Mesodermal cell (in vitro differentiated cells): ENCODE measurements at regions not wholly inside any gene's neighbourhood (a gene's known extent, or its start where the extent isn't known, plus 50 kb on each side); places are given as distances from the start of the nearest gene placed in this dataset.

Experiments used
- H3K27ac ChIP-seq: 2 replicates; pipeline ENCODE4 v1.7.0; 2013; ENCODE audit warnings: mild to moderate bottlenecking, low read depth, low read length, moderate library complexity; ENCODE audit not compliant: severe bottlenecking
- H3K36me3 ChIP-seq: 2 replicates; pipeline ENCODE4 v1.7.1; 2013; ENCODE audit warnings: mild to moderate bottlenecking, low read length, moderate library complexity; ENCODE audit not compliant: control insufficient read depth, insufficient read depth
- H3K4me1 ChIP-seq: one replicate; pipeline ENCODE4 v1.7.1; 2013; ENCODE audit warnings: mild to moderate bottlenecking, low read length; ENCODE audit not compliant: insufficient read depth, control insufficient read depth, poor library complexity, severe bottlenecking
- H3K4me3 ChIP-seq: 2 replicates; pipeline ENCODE4 v1.7.0; 2013; ENCODE audit warnings: low read length, control low read depth, mild to moderate bottlenecking; ENCODE audit not compliant: insufficient read depth, poor library complexity, severe bottlenecking; ENCODE audit errors: extremely low read depth
- H3K9me3 ChIP-seq: 2 replicates; pipeline ENCODE4 v1.7.1; 2013; ENCODE audit warnings: mild to moderate bottlenecking, low read length, moderate library complexity; ENCODE audit not compliant: control insufficient read depth
- WGBS, 2 experiments: methylation state at CpG; one replicate each; pipeline ENCODE4 v1.1.5; 2013; ENCODE audit warnings: missing lambda C conversion rate in 2 of 2; ENCODE audit not compliant: insufficient coverage in 2 of 2; 5-methylcytosine and 5-hydroxymethylcytosine counted together

DNA sequence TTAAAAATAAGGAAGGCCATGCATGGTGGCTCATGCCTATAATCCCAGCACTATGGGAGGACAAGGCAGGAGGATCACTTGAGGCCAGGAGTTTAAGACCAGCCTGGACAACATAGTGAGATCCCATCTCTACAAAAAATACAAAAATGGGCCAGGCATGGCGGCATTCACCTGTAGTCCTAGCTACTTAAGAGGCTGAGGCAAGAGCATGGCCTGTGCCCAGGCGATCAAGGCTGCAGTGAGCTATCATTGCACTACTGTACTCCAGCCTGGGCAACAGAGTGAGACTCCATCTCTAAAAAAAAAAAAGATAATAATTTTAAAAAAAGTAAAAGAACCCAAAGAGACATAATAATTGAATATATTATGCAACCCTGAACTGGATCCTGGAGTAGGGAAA is 83.6 kb upstream of the ZNF423 start:
- no CpG with 5 or more reads among the region's 2 CpGs for WGBS, 2 experiments

DNA sequence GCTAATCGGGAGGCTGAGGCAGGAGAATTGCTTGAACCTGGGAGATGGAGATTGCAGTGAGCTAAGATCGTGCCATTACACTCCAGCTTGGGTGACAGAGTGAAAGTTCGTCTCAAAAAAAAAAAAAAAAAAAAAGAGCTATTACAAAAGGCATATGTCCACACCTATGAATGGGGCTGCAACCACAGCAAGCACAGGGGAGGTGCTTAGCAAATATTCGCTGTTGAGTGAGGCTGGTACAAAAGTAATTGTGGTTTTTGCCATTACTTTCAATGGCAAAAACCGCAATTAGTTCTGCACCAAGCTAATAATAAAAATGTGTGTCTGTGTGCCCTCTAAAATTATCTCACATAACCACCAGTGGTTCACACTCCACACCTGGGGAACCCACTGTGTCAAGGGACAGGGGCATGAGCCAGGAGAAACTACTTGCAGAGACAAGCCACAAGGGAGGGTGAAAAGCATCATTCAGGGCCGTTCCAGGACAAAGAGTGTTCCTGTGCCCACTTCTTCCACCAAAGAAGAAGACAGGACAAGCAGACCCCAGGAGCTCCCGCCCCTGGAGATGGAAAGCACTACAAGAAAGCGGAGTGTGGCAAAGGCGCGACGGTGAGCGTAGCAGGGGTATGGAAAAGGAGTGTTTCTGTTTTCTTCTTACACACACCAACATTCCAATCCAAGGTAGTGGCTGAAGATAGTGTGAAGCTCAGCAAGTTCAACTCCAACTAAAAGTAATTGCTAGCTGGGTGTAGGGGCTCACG is 84.4 kb upstream of the CNEP1R1 start:
- WGBS, 2 experiments: 80 to 85% methylated on average over 2 to 3 of the region's 13 CpGs
- no peaks in the 10 kb centered on the region for H3K9me3 ChIP-seq
- no peak overlapping the region for H3K27ac ChIP-seq
- H3K36me3 ChIP-seq: no peaks in the 10 kb centered on the region
- no peak overlapping the region for H3K4me3 ChIP-seq
- H3K4me1 ChIP-seq: no peaks in the 10 kb centered on the region

More for the DNA sequence above, 83.6 kb upstream of the ZNF423 start:
- H3K36me3 ChIP-seq: no peaks in the 10 kb centered on the region
- H3K4me3 ChIP-seq: no peak overlapping the region
- H3K4me1 ChIP-seq: no peaks in the 10 kb centered on the region
- no peak overlapping the region for H3K27ac ChIP-seq
- H3K9me3 ChIP-seq: no peaks in the 10 kb centered on the region

DNA sequence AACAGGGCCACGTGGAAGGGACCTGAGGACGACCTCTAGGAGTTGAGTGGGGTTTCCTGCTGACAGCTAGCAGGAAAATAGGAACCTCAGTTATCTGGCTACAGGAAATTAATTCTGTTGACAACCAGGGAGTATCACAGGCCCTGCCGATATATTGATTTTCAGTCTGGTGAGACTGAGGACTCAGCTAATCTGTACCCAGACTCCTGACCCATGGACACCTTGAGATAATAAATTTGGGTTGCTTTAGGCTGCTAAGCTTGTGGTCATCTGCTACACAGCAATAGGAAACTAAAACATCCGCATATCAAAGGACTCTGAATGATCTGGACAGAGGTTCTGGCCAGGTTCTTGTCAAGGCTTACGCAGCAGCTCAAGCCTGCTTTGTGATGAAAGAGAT is 80.8 kb upstream of the CNEP1R1 start:
- no peaks in the 10 kb centered on the region for H3K36me3 ChIP-seq
- no peaks in the 10 kb centered on the region for H3K4me1 ChIP-seq
- no peak overlapping the region for H3K27ac ChIP-seq
- no peak overlapping the region for H3K4me3 ChIP-seq
- H3K9me3 ChIP-seq: no peaks in the 10 kb centered on the region
- WGBS, 2 experiments: 58 to 63% methylated on average over 4 to 5 of the region's 5 CpGs

- H3K36me3 ChIP-seq: no peaks in the 10 kb centered on the region
- H3K4me1 ChIP-seq: peaks cover 10% of the 10 kb centered on the region
- no peak overlapping the region for H3K4me3 ChIP-seq
- 84 to 85% methylated on average over 4 to 5 of the region's 7 CpGs for WGBS, 2 experiments
- no peaks in the 10 kb centered on the region for H3K9me3 ChIP-seq
- H3K27ac ChIP-seq: no peak overlapping the region
Observed at GRCh38 chr16:49947907-49948678, 76.9 kb upstream of the CNEP1R1 start.

DNA sequence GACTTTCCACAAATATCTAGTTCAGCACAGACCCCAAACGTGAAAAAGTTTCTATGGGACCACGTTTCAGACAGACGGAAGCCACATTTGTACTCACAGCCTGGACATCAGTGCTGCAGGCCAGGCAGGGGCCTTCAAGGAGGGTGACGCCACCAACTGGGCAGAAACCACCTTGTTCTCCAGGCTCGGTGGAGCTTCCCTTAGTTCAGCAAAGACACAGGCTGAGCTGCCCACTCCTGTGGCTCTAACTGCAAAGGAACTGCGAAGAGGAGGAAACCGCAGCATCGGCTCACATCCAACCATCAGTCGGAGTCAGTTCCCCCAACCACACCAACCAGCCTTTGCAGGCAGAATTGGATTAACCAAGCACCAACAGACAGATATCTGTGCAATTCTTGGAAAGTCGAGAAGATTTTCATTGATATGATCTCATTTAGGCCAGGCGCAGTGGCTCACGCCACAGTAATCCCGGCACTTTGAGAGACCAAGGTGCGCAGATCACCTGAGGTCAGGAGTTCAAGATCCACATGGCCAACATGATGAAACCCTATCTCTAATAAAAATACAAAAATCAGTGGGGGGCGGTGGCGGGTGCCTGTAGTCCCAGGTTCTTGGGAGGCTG is 73.3 kb upstream of the CNEP1R1 start:
- no peaks in the 10 kb centered on the region for H3K9me3 ChIP-seq
- 80 to 86% methylated on average over 13 to 14 of the region's 16 CpGs for WGBS, 2 experiments
- no peak overlapping the region for H3K27ac ChIP-seq
- no peaks in the 10 kb centered on the region for H3K36me3 ChIP-seq
- H3K4me1 ChIP-seq: peaks cover 16% of the 10 kb centered on the region
- H3K4me3 ChIP-seq: no peak overlapping the region

DNA sequence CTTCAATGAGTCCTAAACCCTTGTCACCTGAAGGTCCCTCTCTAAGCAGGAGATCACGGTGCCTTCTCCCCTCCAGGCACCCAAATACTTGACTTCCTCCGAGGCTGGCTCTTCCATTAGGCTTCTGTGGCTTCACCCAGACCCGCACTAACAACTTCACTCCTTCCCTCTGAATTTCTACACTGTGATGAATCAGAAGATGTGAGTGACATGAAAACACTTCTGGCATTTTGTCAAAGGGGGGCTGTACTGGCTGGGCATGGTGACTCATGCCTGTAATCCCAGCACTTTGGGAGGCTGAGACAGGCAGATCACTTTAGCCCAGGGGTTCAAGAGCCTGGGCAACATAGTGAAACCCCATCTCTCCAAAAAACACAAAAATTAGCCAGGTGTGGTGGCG is 72.6 kb upstream of the CNEP1R1 start:
- peaks cover 16% of the 10 kb centered on the region for H3K4me1 ChIP-seq
- H3K4me3 ChIP-seq: no peak overlapping the region
- 88 to 100% methylated on average over 1 to 2 of the region's 4 CpGs for WGBS, 2 experiments
- H3K27ac ChIP-seq: no peak overlapping the region
- H3K9me3 ChIP-seq: no peaks in the 10 kb centered on the region
- H3K36me3 ChIP-seq: no peaks in the 10 kb centered on the region

- Histone ChIP-seq H3K9me3 (no peaks in the 10 kb centered on the region), H3K4me3 (no peak overlapping the region), H3K36me3 (no peaks in the 10 kb centered on the region), H3K4me1 (peaks cover 19% of the 10 kb centered on the region), H3K27ac (no peak overlapping the region)
- WGBS, 2 experiments: no CpG with 5 or more reads among the region's 2 CpGs
Observed at GRCh38 chr16:49953090-49953489, 71.9 kb upstream of the CNEP1R1 start.

DNA sequence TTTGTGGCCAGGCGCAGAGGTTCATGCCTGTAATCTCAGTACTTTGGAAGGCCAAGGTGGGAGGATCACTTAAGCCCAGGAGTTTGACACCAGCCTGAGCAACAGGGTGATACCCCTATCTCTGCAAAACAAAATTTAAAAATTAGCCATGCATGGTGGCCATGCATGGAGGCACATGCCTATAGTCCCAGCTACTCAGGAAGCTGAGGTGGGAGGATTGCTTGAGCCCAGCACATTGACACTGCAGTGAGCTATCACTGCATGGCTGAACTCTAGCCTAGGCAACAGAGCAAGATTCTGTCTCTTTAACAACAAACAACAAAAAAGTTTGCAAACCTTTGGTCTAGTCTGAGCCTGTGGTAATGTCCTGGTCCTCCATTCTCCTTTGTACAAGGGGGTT is 69.2 kb upstream of the CNEP1R1 start:
- Histone ChIP-seq H3K9me3 (no peaks in the 10 kb centered on the region), H3K27ac (no peak overlapping the region), H3K4me1 (peaks cover 21% of the 10 kb centered on the region), H3K4me3 (no peak overlapping the region), H3K36me3 (no peaks in the 10 kb centered on the region)
- 83% methylated on average over 1 of the region's 1 CpG; no CpG with 5 or more reads in 1 of the 2 experiments for WGBS, 2 experiments

DNA sequence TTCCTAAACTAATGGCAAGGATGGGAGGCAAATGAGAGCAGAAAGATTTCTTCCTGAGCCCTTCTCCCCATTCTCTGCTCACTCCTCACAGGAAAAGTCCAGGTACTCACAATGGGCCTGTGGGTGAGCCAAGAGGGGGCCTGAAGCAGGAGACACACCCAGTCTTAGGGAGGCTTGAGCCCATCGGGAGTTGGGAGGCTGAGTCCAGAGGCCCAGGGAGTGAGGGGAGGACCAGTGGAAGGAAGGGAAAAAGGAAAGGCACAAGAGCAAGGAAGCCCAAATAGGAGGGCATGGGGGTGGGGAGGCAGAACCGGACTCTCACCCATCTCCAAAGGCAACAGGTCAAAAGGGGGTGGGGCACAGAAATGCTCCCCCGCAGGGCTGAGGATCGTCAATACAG is 68.1 kb upstream of the CNEP1R1 start:
- H3K4me1 ChIP-seq: peaks cover 15% of the 10 kb centered on the region
- WGBS, 2 experiments: 83 to 90% methylated on average over 4 of the region's 4 CpGs
- H3K36me3 ChIP-seq: no peaks in the 10 kb centered on the region
- H3K27ac ChIP-seq: no peak overlapping the region
- H3K9me3 ChIP-seq: no peaks in the 10 kb centered on the region
- no peak overlapping the region for H3K4me3 ChIP-seq

GRCh38 chr16:49958448-49958847 is 66.6 kb upstream of the CNEP1R1 start:
- Histone ChIP-seq H3K9me3 (no peaks in the 10 kb centered on the region), H3K27ac (peak overlapping the region; percentile 33), H3K36me3 (no peaks in the 10 kb centered on the region), H3K4me1 (peaks cover 8% of the 10 kb centered on the region), H3K4me3 (no peak overlapping the region)
- WGBS, 2 experiments: 83 to 100% methylated on average over 1 of the region's 3 CpGs
